ENCODE measurements at regions not wholly inside any gene's neighbourhood (a gene's known extent, or its start where the extent isn't known, plus 50 kb on each side); places are given as distances from the start of the nearest gene placed in this dataset.

DNA sequence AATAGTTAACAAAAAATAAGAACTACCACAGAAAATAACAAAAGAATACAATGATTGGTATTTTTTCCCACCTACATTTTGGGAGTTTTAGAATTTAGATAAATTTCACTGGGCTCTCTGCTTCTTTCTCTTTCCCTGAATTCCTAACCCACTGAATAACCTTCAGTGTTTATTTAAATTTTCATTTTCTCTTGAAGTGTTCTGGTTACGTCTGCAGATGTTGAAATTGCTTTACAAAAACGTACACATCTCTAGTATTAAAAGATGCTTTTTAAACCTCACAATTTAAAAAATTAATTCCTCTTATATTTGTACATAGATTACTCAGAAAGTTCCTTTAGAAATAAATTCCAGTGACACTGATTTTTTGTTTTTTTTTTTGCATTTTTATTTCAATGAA is 158.7 kb upstream of the TUT7 start:
- no peaks in the 10 kb centered on the region for H3K79me2 ChIP-seq (ENCODE audit: insufficient read depth)
- H3K36me3 ChIP-seq (replicated peaks in 1 of 2; ENCODE audit: control insufficient read depth in 1 of 2, insufficient read depth in 2 of 2, low read length in 1 of 2), result no peaks in the 10 kb centered on the region
- H3K4me1 ChIP-seq (ENCODE audit: control insufficient read depth in 1 of 2, insufficient read depth in 2 of 2, low read depth in 1 of 2, low read length in 1 of 2), result peaks cover 0 to 8% of the 10 kb centered on the region in 2 experiments; a peak in 2 of 4 replicates
- H3K9me3 ChIP-seq, result no peaks in the 10 kb centered on the region
- no peak overlapping the region for H3K4me3 ChIP-seq (ENCODE audit: low read depth in 2 of 2, low read length in 1 of 2)
- H3K27ac ChIP-seq (ENCODE audit: low read depth in 2 of 2, low read length in 1 of 2), result peak overlapping the region in 1 of 2 experiments; percentile 86; a peak in 1 of 4 replicates
- POLR2A ChIA-PET, result no interaction called here
- H3K9me2 ChIP-seq, result no peaks in the 10 kb centered on the region
- H4K20me1 ChIP-seq (ENCODE audit: insufficient read depth), result no peaks in the 10 kb centered on the region
- 86% methylated on average over 2 of the region's 2 CpGs for WGBS (ENCODE audit: low lambda C conversion rate)
- DNase-seq, result no peak
- no peaks in the 10 kb centered on the region for H3F3A ChIP-seq (replicated peaks; ENCODE audit: insufficient read depth)
- CTCF ChIA-PET, result interaction anchor here (1.0 to 1.4 kb wide), 2 partner anchors 21 to 36 kb away, joined by 3 to 5 read pairs; no protein-coding TSS in a partner anchor
- H3K27me3 ChIP-seq (ENCODE audit: insufficient read depth), result no peaks in the 10 kb centered on the region
- no peak overlapping the region for H2AFZ ChIP-seq (ENCODE audit: low read depth)
- no peak overlapping the region for H3K9ac ChIP-seq
- H3K4me2 ChIP-seq, result no peak overlapping the region
- TF ChIP-seq NRF1 (IDR thresholded peaks at IDR 0.05; ENCODE audit: low read depth, low read length) (no peak), MXI1 (IDR thresholded peaks at IDR 0.05; ENCODE audit: low read depth, low read length) (no peak), EP300 (IDR thresholded peaks at IDR 0.05; ENCODE audit: borderline replicate concordance in 1 of 2, low read depth in 1 of 2, low read length in 1 of 2) (no peak), SMC3 (IDR thresholded peaks at IDR 0.05; ENCODE audit: low read depth, low read length) (no peak), RAD21 (IDR thresholded peaks at IDR 0.05; ENCODE audit: low read length) (no peak), POLR2AphosphoS5 (IDR thresholded peaks at IDR 0.05; ENCODE audit: low read depth, low read length) (no peak), NFIC (IDR thresholded peaks at IDR 0.05; ENCODE audit: borderline replicate concordance) (no peak), FOSL2 (IDR thresholded peaks at IDR 0.05; ENCODE audit: borderline replicate concordance, low read depth) (no peak), MEF2A (IDR thresholded peaks at IDR 0.05; ENCODE audit: borderline replicate concordance, low read depth) (no peak), EZH2phosphoT487 (IDR thresholded peaks at IDR 0.05; ENCODE audit: borderline replicate concordance, low read depth) (no peak), RCOR1 (IDR thresholded peaks at IDR 0.05; ENCODE audit: low read length) (no peak)
- TF ChIP-seq, protein P1, sequence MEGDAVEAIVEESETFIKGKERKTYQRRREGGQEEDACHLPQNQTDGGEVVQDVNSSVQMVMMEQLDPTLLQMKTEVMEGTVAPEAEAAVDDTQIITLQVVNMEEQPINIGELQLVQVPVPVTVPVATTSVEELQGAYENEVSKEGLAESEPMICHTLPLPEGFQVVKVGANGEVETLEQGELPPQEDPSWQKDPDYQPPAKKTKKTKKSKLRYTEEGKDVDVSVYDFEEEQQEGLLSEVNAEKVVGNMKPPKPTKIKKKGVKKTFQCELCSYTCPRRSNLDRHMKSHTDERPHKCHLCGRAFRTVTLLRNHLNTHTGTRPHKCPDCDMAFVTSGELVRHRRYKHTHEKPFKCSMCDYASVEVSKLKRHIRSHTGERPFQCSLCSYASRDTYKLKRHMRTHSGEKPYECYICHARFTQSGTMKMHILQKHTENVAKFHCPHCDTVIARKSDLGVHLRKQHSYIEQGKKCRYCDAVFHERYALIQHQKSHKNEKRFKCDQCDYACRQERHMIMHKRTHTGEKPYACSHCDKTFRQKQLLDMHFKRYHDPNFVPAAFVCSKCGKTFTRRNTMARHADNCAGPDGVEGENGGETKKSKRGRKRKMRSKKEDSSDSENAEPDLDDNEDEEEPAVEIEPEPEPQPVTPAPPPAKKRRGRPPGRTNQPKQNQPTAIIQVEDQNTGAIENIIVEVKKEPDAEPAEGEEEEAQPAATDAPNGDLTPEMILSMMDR (IDR thresholded peaks at IDR 0.05), result no peak
- TF ChIP-seq, protein P2, sequence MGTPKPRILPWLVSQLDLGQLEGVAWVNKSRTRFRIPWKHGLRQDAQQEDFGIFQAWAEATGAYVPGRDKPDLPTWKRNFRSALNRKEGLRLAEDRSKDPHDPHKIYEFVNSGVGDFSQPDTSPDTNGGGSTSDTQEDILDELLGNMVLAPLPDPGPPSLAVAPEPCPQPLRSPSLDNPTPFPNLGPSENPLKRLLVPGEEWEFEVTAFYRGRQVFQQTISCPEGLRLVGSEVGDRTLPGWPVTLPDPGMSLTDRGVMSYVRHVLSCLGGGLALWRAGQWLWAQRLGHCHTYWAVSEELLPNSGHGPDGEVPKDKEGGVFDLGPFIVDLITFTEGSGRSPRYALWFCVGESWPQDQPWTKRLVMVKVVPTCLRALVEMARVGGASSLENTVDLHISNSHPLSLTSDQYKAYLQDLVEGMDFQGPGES (IDR thresholded peaks at IDR 0.05; ENCODE audit: low read depth, low read length), result no peak
- TF ChIP-seq, protein P3, sequence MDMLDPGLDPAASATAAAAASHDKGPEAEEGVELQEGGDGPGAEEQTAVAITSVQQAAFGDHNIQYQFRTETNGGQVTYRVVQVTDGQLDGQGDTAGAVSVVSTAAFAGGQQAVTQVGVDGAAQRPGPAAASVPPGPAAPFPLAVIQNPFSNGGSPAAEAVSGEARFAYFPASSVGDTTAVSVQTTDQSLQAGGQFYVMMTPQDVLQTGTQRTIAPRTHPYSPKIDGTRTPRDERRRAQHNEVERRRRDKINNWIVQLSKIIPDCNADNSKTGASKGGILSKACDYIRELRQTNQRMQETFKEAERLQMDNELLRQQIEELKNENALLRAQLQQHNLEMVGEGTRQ (IDR thresholded peaks at IDR 0.05; ENCODE audit: borderline replicate concordance, low read depth, low read length), result no peak

All from SK-N-SH (cell line).